ENCODE measurements at regions not wholly inside any gene's neighbourhood (a gene's known extent, or its start where the extent isn't known, plus 50 kb on each side); places are given as distances from the start of the nearest gene placed in this dataset.

- Histone ChIP-seq H3K79me2 (replicated peaks; ENCODE audit: insufficient read depth) (no peaks in the 10 kb centered on the region), H4K20me1 (replicated peaks; ENCODE audit: insufficient read depth) (no peaks in the 10 kb centered on the region), H3K36me3 (ENCODE audit: insufficient read depth) (no peaks in the 10 kb centered on the region), H3K4me2 (no peak overlapping the region), H3K27me3 (ENCODE audit: insufficient read depth) (no peaks in the 10 kb centered on the region), H2AFZ (peak overlapping the region; percentile 60; the same call in 1 of the 2 replicates), H3K9me2 (ENCODE audit: insufficient read depth) (0 out of 2 replicates have a peak, but pooled peaks cover 4% of the 10 kb centered on the region), H3F3A (replicated peaks; ENCODE audit: low read depth) (no peaks in the 10 kb centered on the region), H3K27ac (ENCODE audit: low read depth) (no peak overlapping the region), H3K4me3 (no peak overlapping the region), H3K4me1 (ENCODE audit: insufficient read depth) (no peaks in the 10 kb centered on the region)
- DNase-seq (ENCODE audit: low spot score) (peak; percentile 30), ATAC-seq (no peak)
- peaks cover 4% of the 10 kb centered on the region for H3K27me3 Mint-ChIP-seq (ENCODE audit: insufficient read depth, low read depth, poor library complexity)
- no peaks in the 10 kb centered on the region for H3K36me3 Mint-ChIP-seq (ENCODE audit: low read depth)
- H3K4me3 Mint-ChIP-seq: no peak overlapping the region
- H3K9me3 Mint-ChIP-seq: peaks cover 13% of the 10 kb centered on the region
- 0 out of 3 replicates have a peak, but pooled peaks cover 4% of the 10 kb centered on the region for H3K4me1 Mint-ChIP-seq
- TF ChIP-seq NANOG (IDR thresholded peaks at IDR 0.05; ENCODE audit: borderline replicate concordance): no peak
- TF ChIP-seq POLR2AphosphoS5 (IDR thresholded peaks at IDR 0.05; ENCODE audit: low read depth): no peak
- TF ChIP-seq EZH2 (IDR thresholded peaks at IDR 0.05; ENCODE audit: low read depth, unreplicated experiment): no peak
- TF ChIP-seq JUNB (IDR thresholded peaks at IDR 0.05; ENCODE audit: unreplicated experiment): no peak
- TF ChIP-seq STAT1 (IDR thresholded peaks at IDR 0.05; ENCODE audit: unreplicated experiment): no peak
- no peak for TF ChIP-seq EZH2phosphoT487 (IDR thresholded peaks at IDR 0.05; ENCODE audit: unreplicated experiment)
- no peak for TF ChIP-seq CREB1 (CRISPR knock-in tag; IDR thresholded peaks at IDR 0.05; ENCODE audit: low read depth)
- no peak for TF ChIP-seq CTCF (conservative IDR thresholded peaks at IDR 0.05; ENCODE audit: low read depth in 2 of 2)
- TF ChIP-seq ZNF331 (CRISPR knock-in tag; IDR thresholded peaks at IDR 0.05; ENCODE audit: low read depth): no peak
- TF ChIP-seq, protein P1, sequence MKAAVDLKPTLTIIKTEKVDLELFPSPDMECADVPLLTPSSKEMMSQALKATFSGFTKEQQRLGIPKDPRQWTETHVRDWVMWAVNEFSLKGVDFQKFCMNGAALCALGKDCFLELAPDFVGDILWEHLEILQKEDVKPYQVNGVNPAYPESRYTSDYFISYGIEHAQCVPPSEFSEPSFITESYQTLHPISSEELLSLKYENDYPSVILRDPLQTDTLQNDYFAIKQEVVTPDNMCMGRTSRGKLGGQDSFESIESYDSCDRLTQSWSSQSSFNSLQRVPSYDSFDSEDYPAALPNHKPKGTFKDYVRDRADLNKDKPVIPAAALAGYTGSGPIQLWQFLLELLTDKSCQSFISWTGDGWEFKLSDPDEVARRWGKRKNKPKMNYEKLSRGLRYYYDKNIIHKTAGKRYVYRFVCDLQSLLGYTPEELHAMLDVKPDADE (IDR thresholded peaks at IDR 0.05): no peak
- no peak for TF ChIP-seq REST (IDR thresholded peaks at IDR 0.05; ENCODE audit: unreplicated experiment)
- no peak for TF ChIP-seq ZNF114 (CRISPR knock-in tag; IDR thresholded peaks at IDR 0.05)
- TF ChIP-seq, protein P2, sequence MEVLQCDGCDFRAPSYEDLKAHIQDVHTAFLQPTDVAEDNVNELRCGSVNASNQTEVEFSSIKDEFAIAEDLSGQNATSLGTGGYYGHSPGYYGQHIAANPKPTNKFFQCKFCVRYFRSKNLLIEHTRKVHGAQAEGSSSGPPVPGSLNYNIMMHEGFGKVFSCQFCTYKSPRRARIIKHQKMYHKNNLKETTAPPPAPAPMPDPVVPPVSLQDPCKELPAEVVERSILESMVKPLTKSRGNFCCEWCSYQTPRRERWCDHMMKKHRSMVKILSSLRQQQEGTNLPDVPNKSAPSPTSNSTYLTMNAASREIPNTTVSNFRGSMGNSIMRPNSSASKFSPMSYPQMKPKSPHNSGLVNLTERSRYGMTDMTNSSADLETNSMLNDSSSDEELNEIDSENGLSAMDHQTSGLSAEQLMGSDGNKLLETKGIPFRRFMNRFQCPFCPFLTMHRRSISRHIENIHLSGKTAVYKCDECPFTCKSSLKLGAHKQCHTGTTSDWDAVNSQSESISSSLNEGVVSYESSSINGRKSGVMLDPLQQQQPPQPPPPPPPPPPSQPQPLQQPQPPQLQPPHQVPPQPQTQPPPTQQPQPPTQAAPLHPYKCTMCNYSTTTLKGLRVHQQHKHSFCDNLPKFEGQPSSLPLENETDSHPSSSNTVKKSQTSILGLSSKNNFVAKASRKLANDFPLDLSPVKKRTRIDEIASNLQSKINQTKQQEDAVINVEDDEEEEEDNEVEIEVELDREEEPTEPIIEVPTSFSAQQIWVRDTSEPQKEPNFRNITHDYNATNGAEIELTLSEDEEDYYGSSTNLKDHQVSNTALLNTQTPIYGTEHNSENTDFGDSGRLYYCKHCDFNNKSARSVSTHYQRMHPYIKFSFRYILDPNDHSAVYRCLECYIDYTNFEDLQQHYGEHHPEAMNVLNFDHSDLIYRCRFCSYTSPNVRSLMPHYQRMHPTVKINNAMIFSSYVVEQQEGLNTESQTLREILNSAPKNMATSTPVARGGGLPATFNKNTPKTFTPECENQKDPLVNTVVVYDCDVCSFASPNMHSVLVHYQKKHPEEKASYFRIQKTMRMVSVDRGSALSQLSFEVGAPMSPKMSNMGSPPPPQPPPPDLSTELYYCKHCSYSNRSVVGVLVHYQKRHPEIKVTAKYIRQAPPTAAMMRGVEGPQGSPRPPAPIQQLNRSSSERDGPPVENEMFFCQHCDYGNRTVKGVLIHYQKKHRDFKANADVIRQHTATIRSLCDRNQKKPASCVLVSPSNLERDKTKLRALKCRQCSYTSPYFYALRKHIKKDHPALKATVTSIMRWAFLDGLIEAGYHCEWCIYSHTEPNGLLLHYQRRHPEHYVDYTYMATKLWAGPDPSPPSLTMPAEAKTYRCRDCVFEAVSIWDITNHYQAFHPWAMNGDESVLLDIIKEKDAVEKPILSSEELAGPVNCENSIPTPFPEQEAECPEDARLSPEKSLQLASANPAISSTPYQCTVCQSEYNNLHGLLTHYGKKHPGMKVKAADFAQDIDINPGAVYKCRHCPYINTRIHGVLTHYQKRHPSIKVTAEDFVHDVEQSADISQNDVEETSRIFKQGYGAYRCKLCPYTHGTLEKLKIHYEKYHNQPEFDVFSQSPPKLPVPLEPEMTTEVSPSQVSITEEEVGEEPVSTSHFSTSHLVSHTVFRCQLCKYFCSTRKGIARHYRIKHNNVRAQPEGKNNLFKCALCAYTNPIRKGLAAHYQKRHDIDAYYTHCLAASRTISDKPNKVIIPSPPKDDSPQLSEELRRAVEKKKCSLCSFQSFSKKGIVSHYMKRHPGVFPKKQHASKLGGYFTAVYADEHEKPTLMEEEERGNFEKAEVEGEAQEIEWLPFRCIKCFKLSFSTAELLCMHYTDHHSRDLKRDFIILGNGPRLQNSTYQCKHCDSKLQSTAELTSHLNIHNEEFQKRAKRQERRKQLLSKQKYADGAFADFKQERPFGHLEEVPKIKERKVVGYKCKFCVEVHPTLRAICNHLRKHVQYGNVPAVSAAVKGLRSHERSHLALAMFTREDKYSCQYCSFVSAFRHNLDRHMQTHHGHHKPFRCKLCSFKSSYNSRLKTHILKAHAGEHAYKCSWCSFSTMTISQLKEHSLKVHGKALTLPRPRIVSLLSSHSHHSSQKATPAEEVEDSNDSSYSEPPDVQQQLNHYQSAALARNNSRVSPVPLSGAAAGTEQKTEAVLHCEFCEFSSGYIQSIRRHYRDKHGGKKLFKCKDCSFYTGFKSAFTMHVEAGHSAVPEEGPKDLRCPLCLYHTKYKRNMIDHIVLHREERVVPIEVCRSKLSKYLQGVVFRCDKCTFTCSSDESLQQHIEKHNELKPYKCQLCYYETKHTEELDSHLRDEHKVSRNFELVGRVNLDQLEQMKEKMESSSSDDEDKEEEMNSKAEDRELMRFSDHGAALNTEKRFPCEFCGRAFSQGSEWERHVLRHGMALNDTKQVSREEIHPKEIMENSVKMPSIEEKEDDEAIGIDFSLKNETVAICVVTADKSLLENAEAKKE (CRISPR knock-in tag; IDR thresholded peaks at IDR 0.05): no peak
- H3K27ac Mint-ChIP-seq: no peak overlapping the region
Observed at GRCh38 chr16:73265124-73265837, 217.4 kb upstream of the ZFHX3 start.
